Gastroesophageal sphincter (tissue), 4 donors: ENCODE measurements at regions not wholly inside any gene's neighbourhood (a gene's known extent, or its start where the extent isn't known, plus 50 kb on each side); places are given as distances from the start of the nearest gene placed in this dataset.

ENCODE experiments used
- ATAC-seq: fragments of 150-250 bp; one replicate; pipeline ENCODE4 v1.9.1; 2016; ENCODE audit warnings: mild to moderate bottlenecking, moderate library complexity
- H3K27ac ChIP-seq, 4 donors: fragments of 200-600 bp; sonication (generic) in 3 of 4; 1 replicate in 3 of 4; 2 replicates in 1 of 4; pipeline ENCODE4 v1.5.1; 2016 to 2019
- H3K27me3 ChIP-seq: fragments of 200-600 bp; sonication (generic); one replicate; pipeline ENCODE4 v1.5.1; 2019
- H3K36me3 ChIP-seq, 2 donors: fragments of 200-600 bp; sonication (generic); one replicate each; pipeline ENCODE4 v1.5.1; 2019; ENCODE audit warnings: control low read depth in 1 of 2
- H3K4me1 ChIP-seq, 3 donors: fragments of 200-600 bp; sonication (generic); 1 replicate in 2 of 3; 2 replicates in 1 of 3; pipeline ENCODE4 v1.5.1; 2016 to 2019; ENCODE audit warnings: control low read depth in 2 of 3
- H3K4me3 ChIP-seq, 2 donors: fragments of 200-600 bp; sonication (generic); one replicate each; pipeline ENCODE4 v1.5.1; 2019; ENCODE audit warnings: mild to moderate bottlenecking in 1 of 2, moderate library complexity in 1 of 2
- H3K9me3 ChIP-seq, 3 donors: fragments of 200-600 bp; sonication (generic); one replicate each; pipeline ENCODE4 v1.5.1; 2017 to 2019; ENCODE audit warnings: control low read depth in 2 of 3
- EP300 ChIP-seq: sonication (generic); formaldehyde crosslinking; IDR thresholded peaks from one replicate; pipeline ENCODE4 v1.6.1; 2017; ENCODE audit warnings: antibody characterized with exemption, mild to moderate bottlenecking
- POLR2A ChIP-seq, 2 donors: fragments of 450-650 bp; IDR thresholded peaks; one replicate each; pipeline ENCODE4 v1.6.1; 2017; ENCODE audit warnings: antibody characterized with exemption in 2 of 2, mild to moderate bottlenecking in 2 of 2, moderate library complexity in 1 of 2
- POLR2AphosphoS5 ChIP-seq: sonication (generic); formaldehyde crosslinking; IDR thresholded peaks from one replicate; pipeline ENCODE4 v1.6.1; 2017; ENCODE audit warnings: antibody characterized with exemption
- WGBS, 2 donors: methylation state at CpG; one replicate each; pipeline ENCODE4 v1.1.5; 2018; ENCODE audit warnings: low coverage in 1 of 2; 5-methylcytosine and 5-hydroxymethylcytosine counted together
- TF ChIP-seq, protein P1 (sequence below), 4 experiments: fragments of 200-600 bp in 2 of 4; fragments of 450-650 bp in 2 of 4; sonication (generic) in 1 of 4; IDR thresholded peaks; one replicate each; pipeline ENCODE4 v1.5.1; 2017 to 2019; ENCODE audit warnings: antibody characterized with exemption in 4 of 4, mild to moderate bottlenecking in 2 of 4, moderate library complexity in 2 of 4

DNA sequence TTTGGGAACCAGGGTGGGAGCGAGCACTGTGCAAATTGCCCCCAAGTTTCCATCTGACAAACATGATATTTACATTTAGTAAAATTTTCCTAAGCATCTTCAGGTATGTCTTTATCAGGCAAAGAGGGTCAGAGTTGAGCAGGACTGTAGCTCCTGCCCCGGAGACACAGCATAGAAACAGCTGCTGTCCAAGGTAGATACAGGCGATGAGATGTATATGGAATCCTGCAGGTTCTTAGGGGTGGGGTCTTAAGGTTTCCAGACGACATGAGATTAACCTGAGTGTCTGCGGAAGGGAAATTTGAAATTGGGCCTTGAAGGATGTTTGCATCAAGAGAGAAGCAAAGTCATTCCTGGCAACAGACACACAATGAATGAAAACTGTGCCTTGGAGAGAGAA is 998.8 kb downstream of the AACS start:
- no peaks in the 10 kb centered on the region for H3K27me3 ChIP-seq
- no peak overlapping the region for H3K4me3 ChIP-seq
- TF ChIP-seq EP300 = no peak
- no peak for TF ChIP-seq POLR2AphosphoS5
- TF ChIP-seq, protein P1, sequence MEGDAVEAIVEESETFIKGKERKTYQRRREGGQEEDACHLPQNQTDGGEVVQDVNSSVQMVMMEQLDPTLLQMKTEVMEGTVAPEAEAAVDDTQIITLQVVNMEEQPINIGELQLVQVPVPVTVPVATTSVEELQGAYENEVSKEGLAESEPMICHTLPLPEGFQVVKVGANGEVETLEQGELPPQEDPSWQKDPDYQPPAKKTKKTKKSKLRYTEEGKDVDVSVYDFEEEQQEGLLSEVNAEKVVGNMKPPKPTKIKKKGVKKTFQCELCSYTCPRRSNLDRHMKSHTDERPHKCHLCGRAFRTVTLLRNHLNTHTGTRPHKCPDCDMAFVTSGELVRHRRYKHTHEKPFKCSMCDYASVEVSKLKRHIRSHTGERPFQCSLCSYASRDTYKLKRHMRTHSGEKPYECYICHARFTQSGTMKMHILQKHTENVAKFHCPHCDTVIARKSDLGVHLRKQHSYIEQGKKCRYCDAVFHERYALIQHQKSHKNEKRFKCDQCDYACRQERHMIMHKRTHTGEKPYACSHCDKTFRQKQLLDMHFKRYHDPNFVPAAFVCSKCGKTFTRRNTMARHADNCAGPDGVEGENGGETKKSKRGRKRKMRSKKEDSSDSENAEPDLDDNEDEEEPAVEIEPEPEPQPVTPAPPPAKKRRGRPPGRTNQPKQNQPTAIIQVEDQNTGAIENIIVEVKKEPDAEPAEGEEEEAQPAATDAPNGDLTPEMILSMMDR (IDR thresholded peaks at IDR 0.05) = no peak
- TF ChIP-seq POLR2A (IDR thresholded peaks at IDR 0.05) = no peak
- H3K9me3 ChIP-seq = peaks cover 0 to 16% (median 0%) of the 10 kb centered on the region in 3 donors
- 64 to 71% methylated on average over 1 to 5 of the region's 5 CpGs for WGBS, 2 donors
- H3K4me1 ChIP-seq = no peaks in the 10 kb centered on the region
- H3K27ac ChIP-seq = no peak overlapping the region
- H3K36me3 ChIP-seq = no peaks in the 10 kb centered on the region
- ATAC-seq = no peak

DNA sequence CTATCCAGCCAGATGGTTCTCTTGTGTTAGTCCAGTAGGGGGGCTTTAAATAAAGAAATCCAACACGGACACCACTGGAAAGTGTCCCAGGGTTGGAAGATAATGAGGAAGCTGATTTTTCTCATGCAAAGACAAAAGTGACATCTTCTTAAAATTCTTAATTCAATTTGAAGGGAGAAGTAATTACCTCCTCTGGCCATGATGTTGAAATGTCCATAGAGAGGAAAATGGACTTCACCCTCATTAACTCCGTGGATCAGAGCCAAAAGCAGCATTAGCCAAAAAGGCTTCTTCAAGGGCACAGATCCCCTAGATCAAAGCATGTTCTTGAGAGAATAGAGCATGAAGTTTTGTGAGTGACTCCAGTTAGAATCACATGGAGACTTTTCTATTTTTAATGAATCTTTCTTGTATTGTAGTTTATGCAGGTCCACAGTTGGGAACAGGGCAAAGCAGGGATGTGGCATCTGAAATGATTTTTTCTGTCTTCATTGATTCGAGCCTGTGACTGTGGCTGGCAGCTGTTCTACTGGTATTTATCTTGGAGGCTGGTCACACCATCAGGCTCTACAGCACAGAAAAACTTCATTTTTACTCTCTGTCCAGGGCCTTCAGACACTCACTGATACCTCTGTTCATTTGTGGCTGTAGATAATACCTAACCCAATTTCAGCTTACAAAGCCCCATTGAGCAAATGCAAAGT is 1002.5 kb downstream of the AACS start:
- Histone ChIP-seq H3K4me3 (no peak overlapping the region), H3K27ac (no peak overlapping the region), H3K36me3 (no peaks in the 10 kb centered on the region), H3K9me3 (peaks cover 0 to 42% (median 0%) of the 10 kb centered on the region in 3 donors), H3K27me3 (no peaks in the 10 kb centered on the region), H3K4me1 (no peaks in the 10 kb centered on the region)
- ATAC-seq = no peak
- WGBS, 2 donors = 31 to 67% methylated on average over 3 of the region's 3 CpGs
- TF ChIP-seq POLR2AphosphoS5 = no peak
- TF ChIP-seq EP300 = no peak
- no peak for TF ChIP-seq POLR2A (IDR thresholded peaks at IDR 0.05)
- TF ChIP-seq, protein P1 (IDR thresholded peaks at IDR 0.05) = no peak

DNA sequence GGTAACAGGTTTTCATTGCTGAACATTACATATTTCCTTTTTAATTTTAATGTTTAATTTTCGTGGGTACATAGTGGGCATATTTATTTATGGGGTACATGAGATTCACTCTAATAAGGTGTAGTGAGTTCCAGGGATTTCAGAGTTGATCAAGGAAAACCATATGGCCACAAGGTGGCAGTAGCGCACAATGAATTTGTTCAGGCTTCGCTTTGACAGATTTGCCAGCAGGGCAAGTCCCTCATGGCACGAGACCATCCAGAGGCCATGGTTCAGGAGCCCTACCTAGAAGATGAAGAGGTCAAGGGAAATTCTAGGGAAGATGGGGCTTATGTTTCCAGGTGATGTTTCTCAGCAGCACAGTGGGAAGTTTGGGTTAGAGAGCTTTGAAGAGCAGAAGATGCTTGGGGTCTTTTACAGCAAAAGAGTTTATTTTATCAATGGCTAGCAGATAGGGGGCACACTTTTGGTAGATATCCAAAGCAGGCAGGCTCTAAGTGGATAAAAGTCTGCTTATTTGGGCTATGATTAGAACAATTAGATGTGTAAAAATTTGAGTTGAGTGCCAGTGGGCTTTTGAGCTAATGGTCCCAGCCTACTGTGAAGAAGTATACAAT is 1004.4 kb downstream of the AACS start:
- no peaks in the 10 kb centered on the region for H3K27me3 ChIP-seq
- WGBS, 2 donors = 17 to 21% methylated on average over 1 to 4 of the region's 4 CpGs
- ATAC-seq = no peak

DNA sequence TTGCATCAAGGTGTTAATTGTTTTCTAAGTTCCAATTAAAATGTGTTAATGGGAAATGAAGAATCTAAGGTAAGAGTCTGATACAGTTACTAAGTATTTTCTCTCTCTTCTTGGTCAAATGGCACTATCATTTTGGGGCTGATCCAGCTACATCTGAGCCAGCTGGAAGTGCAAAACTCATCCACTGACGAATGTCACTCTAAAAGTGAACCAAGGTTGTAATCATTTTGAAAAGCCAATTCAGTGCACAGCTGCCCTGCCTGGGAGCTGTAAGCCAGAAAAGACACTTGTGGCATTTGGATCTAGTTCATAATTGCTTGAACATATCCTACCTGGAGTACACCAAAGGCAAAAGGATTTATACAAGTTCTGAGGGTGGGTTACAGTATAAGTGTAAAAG is 1011.3 kb downstream of the AACS start:
- H3K4me1 ChIP-seq = no peaks in the 10 kb centered on the region
- TF ChIP-seq, protein P1 (IDR thresholded peaks at IDR 0.05) = no peak
- no peak for TF ChIP-seq EP300
- no peak for TF ChIP-seq POLR2AphosphoS5
- no peak for TF ChIP-seq POLR2A (IDR thresholded peaks at IDR 0.05)
- no peak for ATAC-seq
- H3K4me3 ChIP-seq = no peak overlapping the region
- H3K27me3 ChIP-seq = no peaks in the 10 kb centered on the region
- H3K27ac ChIP-seq = no peak overlapping the region
- WGBS, 2 donors = 57% methylated on average over 1 of the region's 1 CpG; no CpG with 5 or more reads in 1 of the 2 donors
- H3K36me3 ChIP-seq = no peaks in the 10 kb centered on the region
- peaks cover 0 to 5% (median 0%) of the 10 kb centered on the region in 3 donors for H3K9me3 ChIP-seq

More for the DNA sequence above, 1004.4 kb downstream of the AACS start:
- H3K36me3 ChIP-seq = no peaks in the 10 kb centered on the region
- H3K27ac ChIP-seq = no peak overlapping the region
- peaks cover 0 to 42% (median 0%) of the 10 kb centered on the region in 3 donors for H3K9me3 ChIP-seq
- H3K4me3 ChIP-seq = no peak overlapping the region
- TF ChIP-seq EP300 (no peak), POLR2AphosphoS5 (no peak), POLR2A (IDR thresholded peaks at IDR 0.05) (no peak)
- TF ChIP-seq, protein P1 (IDR thresholded peaks at IDR 0.05) = peak in 1 of 4 experiments; percentile 35
- H3K4me1 ChIP-seq = no peaks in the 10 kb centered on the region

DNA sequence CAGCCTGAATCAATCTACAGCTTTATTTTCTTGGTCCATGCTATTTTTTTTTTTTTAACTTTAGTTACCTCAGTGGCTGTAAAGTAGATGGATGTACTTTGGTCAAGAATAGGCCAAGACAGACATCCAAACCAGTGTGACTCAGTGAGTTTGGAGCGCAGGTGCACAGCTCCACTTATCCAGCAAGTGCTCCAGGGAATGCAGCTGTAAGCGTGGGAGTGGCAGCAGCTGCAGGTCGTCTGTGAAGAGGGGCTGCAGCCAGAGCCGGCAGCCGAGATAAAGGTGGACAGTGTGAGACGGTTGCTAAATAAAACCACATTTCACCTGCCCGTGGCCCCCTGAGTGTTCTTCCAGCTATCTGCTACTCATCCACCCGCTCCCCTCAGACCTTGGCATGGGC is 1018.7 kb downstream of the AACS start:
- no peak for ATAC-seq
- Histone ChIP-seq H3K36me3 (no peaks in the 10 kb centered on the region), H3K9me3 (no peaks in the 10 kb centered on the region), H3K4me1 (no peaks in the 10 kb centered on the region), H3K4me3 (no peak overlapping the region), H3K27ac (no peak overlapping the region), H3K27me3 (no peaks in the 10 kb centered on the region)
- WGBS, 2 donors = 73 to 90% methylated on average over 2 to 6 of the region's 8 CpGs
- TF ChIP-seq POLR2A (IDR thresholded peaks at IDR 0.05) = no peak
